ENCODE measurements at regions not wholly inside any gene's neighbourhood (a gene's known extent, or its start where the extent isn't known, plus 50 kb on each side); places are given as distances from the start of the nearest gene placed in this dataset.

DNA sequence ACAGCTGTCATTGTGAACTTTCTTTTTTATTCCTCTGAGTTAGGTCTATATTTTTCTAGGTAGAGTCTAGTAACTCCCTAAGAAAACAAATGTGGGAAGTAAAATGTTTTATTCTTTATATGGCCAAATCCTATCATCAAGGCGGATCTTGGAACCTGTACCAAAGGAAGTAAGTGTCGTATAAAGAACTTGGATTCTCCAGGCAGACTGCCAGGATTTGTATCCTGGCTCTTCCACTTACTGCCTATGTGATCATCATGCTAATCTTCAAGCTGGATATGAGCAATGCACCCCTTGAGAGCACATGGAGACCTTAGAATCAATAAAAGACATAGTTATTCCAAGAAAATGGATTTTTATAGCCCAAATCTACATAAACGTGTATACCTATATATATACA lies 286.5 kb downstream of the PCDH17 start:
- no peak for DNase-seq (ENCODE audit: low spot score)

DNA sequence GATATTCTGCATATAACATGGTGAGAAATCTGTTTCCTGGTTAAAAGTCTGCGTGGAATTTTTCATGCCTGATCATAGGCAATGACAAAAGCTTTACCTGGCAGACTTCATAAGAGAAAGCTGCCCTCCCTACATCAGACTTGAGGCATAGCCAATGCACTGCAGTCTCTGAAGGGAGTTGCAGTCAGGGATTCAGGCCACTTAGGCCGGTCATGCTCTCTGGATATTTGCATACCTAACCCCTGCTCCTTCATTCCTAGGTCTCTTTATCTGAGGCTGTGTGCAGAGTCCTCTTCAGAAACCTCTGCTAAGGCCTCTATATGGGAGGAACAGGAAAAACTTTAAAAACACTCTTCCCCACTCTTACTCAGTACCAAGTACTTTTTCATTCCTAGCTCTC lies 287.4 kb downstream of the PCDH17 start:
- DNase-seq (ENCODE audit: low spot score), result no peak

DNA sequence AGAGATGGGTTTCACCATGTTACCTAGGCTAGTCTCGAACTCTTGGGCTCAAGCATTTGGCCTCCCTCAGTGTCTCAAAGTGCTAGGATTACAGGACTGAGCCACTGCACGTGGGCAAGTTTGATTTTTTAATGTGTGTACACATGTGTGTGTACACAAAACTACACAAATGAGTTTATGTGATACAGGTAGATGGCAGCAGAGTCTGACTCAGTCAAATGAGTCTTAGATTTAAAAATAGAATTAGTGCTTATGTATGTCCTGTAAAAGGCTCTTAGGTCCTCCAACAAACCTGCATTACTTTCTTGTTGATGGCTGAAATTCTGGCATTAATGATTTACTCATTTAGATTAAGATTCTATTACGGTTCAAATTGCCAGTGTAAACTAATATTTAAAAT lies 293.7 kb downstream of the PCDH17 start:
- no peak for DNase-seq (ENCODE audit: low spot score)

DNA sequence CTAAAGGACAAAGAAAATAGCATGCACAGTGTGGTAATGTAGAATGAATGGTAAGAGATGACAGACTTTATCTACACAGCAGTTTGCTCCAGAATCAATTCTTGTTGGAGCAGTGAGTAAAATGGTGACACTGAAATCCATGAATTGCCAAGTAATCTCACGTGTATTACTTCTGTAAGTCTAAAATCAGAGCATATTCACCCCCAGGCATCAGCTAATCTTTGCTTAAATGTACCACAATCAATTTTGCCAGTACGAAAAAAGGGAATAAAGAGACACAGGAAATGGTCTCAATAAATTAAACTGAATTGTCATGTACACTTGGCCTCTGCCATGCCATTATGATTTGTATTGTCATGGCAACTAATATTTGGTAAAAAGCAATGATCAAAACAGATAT lies 294.2 kb downstream of the PCDH17 start:
- no peak for DNase-seq (ENCODE audit: low spot score)

DNA sequence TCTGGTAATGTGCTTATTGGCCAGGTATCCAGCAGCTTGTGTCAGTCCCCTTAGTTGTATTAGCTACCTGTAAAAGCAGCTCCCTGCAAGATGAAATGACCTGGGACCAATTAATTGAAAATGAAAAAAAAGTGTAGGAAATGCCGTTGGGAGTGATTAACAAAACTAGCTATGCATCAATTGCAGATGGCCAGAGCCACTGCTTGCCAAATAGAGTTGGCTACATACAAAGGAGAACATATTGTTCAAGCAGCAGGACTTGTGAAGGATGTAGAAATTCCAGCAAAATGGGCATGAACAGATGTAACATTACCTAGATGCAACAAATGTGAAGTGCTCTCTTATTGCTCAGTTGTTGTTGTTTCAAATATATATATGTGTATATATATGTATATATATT lies 300.5 kb downstream of the PCDH17 start:
- no peak for DNase-seq (ENCODE audit: low spot score)

DNA sequence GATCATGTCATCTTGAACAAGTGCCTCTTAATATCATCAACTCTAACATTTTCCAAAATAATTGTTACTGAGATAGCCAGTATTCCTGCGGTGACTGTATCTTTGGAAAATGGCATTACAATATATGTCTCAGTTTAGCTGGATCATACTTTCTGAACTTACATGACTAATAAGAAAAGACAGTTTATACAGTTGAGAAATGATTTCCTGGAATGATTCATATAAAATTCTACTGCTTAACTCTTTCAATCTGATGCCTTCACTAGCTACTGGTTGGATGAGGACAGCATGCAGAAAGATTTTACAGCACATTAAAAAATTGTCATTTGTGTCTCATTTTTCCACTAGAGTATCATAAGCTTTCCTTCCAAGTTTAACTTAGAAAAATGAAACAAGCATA lies 302.1 kb downstream of the PCDH17 start:
- DNase-seq (ENCODE audit: low spot score), result no peak

DNA sequence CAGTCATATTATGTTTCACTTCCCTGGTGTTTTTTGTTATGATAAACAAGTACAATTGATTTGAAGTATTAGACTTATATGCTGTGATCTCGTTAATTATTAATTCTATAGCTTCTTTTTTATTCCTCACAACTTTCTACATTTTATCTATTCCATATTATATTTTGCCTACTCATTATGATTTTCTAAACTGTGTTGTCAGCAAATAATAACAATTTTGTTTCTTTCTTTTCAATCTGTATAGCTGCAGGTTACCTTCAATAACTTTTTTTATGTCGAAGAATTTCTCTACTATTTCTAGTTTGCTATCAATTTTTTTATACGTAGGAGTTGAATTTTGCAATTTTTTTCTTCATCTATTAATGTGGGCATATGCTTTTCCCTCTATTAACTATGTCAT lies 304.4 kb downstream of the PCDH17 start:
- DNase-seq (ENCODE audit: low spot score), result no peak

DNA sequence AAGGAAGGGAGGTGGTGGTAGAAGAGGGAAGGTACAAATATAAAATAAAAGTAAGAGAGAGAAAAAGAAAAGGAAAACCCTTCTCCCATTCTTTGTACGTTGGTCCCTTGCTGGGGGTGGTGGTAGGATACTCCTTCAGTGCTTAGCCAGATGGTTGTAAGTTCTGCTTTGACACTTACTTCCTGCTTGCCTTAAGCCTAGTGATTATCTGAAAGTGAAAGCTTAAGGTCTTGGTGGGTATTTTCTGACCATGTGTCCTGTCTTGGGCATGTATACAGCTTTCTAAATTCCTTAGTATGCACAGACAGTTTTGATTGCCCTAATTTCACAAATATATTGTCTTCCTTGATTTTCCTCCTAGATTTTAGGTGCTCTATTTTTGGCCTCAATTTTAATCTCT lies 314.8 kb downstream of the PCDH17 start:
- no peak for DNase-seq (ENCODE audit: low spot score)

DNA sequence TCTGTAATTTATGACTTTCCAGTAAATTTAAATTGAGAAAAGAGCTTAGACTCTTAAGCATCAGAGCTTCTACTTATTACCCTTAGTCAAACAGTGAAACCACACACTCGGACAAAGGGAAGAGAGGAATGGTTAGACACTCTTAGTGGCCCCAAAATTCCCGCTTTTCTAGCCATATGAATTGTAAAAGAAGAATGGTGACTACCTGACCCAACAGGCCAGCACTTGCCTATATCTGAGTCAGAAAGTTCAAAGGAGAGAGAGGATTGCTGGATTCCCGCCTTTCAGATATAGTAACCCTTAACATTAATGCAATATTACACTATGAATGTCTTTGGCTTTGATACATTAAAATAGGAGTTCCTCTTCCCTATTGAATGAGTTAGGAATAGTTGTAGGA lies 317.3 kb downstream of the PCDH17 start:
- no peak for DNase-seq (ENCODE audit: low spot score)

DNA sequence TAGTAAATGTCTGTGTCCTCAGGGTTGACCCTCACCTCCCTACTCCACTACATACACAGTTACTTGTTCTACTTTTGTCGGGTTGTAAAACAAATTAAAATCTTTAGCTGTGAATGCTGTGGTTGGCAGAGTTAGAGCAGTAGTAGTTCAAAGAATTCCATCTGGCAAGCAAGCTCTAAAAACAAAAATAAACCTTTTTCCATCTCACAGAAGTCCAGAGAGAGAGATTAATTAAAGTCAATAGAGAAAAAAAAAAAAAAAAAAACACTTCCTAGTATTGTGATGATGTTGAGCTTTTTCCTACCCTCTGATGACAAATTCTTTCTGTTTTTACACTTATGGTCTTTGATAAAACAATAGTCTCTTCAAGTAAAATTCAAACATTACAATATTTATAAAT lies 338.4 kb downstream of the PCDH17 start:
- DNase-seq (ENCODE audit: low spot score), result no peak

DNA sequence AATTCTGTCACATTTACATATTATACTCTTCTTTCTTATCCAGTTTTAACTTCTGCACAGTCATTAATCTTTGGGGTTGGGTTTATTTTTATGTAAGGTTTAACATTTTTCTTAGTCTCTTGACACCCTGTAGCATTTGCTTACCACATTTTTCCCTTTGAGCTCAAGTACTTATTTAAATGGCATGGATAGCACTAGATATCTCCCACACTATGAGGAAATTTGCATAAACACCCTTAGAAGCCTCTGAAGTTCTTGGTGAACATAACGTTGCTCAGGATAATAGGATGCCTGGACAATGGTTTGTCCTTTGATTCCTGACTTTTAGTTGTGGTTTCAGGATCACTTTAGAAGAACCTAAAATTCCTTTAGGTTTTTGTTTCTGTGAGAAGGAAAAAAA lies 338.9 kb downstream of the PCDH17 start:
- no peak for DNase-seq (ENCODE audit: low spot score)

DNA sequence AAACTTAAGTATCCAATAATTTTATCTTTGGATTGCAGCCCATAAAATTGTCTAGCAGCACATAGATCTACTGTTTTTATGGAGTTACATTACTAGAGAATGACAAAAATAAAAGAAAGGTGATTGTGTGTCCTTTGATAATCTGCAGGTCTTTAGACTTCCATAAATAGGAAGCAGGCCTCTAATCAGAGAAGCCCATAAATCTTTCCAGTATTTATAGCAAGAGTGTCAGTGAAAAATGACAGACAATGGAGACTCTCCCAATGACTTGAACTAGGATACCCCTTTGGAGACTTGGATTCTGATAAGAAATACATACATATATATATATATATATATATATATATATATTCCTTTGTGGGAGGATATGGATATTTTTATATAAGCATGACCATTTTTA lies 351.2 kb downstream of the PCDH17 start:
- no peak for DNase-seq (ENCODE audit: low spot score)

DNA sequence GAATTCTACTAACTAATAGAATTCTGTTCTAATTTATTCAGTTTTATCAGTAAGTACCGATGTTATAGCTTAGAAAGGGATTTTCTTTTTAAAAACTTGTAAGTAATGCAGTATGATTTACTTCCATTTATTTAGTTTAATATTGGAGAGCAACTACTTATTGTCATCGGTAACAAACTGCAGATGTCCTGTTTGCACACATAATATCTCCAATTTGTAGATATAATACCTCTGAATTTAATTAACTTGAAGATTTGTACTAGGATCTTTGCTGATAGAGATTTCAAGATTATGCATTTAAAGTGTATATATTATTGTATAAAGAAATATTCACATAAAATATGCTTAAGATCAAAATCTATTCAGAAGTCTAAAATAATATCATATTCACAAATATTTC lies 356.7 kb downstream of the PCDH17 start:
- no peak for DNase-seq (ENCODE audit: low spot score)

DNA sequence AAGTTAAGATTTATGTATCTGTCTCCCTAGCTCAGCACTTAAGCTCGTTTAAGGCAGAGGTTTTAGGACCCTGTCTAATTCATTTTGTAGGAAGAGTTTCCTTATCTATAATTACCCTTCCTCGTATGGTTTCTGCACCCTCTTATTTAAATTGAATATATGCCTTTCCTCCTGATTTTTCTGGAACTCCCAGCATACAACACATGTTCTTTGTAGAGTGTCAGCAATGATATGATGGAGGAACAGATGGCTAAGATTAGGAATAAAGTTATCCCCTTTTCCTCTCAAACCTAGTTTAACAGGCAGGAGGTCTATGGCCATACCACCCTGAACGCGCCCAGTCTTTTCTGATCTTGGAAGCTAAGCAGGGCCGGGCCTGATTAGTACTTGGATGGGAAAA lies 359.5 kb downstream of the PCDH17 start:
- no peak for DNase-seq (ENCODE audit: low spot score)

DNA sequence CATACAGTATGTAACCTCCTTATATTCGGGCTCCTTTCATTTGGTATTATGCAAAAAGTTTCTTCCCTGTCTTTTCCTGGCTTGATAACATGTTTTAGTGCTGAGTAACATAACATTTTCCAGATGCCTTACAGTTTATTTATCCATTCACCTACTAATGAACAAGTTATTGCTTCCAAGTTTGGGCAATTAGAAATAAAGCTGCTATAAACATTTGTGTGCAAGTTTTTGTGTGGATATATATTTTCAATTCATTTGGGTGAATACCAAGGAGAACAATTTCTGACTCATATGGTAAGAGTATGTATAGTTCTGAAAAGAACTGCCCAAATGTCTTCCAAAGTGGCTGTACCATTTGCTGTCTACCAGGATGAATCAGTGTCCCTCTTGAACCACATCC lies 360.9 kb downstream of the PCDH17 start:
- DNase-seq (ENCODE audit: low spot score), result no peak

DNA sequence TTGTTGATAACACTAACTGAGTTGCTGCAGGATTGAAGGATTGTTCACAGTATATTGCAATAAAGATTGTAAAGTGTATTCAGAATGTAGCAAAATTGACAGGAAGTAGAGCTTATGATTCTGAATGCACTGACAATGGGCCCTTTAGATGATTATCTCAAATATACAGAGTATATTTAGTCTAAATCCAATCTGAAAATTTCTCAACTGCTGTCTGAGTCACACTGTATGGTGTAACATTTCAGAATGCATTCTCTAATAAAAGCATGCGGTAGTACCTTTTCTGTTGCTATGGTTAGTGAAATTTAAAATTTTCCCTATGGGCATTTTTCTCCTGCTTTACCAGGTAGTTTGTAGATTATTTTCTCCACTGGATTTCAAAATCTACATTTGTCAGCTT lies 365.2 kb downstream of the PCDH17 start:
- no peak for DNase-seq (ENCODE audit: low spot score)

DNA sequence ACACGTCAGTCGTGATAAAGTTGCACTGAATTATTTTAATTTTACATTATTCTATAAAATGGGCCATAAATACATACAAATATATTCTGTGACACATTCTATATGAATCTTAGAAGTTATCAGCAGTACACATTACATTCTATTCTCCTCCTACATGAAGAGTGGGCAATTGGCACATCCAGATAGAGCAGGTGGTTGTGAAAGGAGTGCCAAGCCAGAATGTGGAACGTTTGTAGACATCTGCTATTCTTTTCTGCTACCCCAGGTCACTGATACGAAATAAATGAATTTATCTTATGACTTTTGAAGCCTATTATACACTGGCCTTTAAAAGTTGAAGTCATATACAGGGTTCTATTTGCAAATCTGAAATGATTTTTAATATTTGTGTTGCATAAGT lies 373.2 kb downstream of the PCDH17 start:
- DNase-seq (ENCODE audit: low spot score), result no peak

DNA sequence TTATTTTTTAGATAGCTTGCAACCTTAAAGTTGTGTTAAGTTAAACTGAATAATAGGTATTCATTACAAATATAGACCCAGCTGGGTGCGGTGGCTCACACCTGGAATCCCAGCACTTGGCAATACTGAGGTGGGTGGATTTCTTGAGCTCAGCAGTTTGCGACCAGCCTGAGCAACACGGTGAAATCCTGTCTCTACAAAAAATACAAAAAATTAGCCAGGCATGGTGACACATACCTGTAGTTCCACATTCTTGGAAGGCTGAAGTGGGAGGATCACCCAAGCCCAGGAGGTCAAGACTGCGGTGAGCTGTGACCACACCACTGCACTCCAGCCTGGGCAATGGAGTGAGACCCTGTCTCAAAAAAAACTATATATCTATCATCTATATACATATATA lies 386.5 kb downstream of the PCDH17 start:
- no peak for DNase-seq (ENCODE audit: low spot score)

DNA sequence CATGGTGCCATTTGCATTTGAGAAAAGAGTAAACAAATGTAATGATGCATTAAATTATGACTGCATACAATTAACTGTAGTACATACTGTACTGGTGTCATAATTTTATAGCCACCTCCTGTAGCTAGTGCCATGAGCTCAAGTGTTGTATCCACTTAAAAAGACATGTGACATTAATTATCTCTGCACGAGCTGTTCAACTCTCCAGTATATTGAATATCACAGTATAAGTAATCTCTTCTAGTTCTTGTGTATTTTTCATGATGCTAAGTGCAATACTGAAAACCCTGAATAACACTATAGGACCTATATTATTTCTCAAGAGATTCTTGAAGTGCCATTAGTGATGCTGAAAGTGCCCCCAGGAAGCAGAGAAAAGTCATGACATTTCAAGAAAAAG lies 387.3 kb downstream of the PCDH17 start:
- no peak for DNase-seq (ENCODE audit: low spot score)

DNA sequence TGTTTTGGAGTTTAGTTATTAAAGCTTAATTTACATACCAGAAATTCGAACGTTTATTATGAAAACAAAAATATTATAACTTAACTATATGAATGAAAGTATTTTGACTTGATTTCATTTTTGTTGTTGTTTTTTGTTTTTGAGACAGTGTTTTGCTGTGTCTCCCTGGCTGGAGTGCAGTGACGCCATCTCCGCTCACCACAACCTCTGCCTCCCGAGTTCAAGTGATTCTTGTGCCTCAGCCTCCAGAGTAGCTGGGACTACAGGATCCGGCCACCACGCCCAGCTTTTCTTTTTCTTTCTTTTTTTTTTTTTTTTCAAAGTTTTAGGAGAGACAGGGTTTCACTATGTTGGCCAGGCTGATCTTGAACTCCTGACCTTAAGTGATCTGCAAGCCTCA lies 392.6 kb downstream of the PCDH17 start:
- no peak for DNase-seq (ENCODE audit: low spot score)

DNA sequence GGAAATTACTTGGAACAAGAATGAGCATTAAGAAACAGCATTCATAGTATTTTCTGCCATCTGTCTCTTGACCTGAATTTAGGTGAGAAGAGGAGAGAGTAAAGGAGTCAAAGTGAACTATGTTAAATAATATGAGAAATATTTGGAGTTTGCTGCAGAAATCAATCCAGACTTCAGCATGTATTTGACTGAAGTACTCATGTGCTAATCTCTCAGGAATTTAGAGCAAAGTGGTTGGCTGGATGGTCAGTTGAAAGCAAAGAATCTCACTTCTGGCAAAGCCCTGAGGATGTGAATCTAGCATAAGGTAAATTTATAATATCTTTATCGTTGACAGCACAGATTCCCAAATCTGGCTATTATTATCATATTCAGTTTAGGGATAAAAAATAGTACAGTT lies 394.3 kb downstream of the PCDH17 start:
- no peak for DNase-seq (ENCODE audit: low spot score)

DNA sequence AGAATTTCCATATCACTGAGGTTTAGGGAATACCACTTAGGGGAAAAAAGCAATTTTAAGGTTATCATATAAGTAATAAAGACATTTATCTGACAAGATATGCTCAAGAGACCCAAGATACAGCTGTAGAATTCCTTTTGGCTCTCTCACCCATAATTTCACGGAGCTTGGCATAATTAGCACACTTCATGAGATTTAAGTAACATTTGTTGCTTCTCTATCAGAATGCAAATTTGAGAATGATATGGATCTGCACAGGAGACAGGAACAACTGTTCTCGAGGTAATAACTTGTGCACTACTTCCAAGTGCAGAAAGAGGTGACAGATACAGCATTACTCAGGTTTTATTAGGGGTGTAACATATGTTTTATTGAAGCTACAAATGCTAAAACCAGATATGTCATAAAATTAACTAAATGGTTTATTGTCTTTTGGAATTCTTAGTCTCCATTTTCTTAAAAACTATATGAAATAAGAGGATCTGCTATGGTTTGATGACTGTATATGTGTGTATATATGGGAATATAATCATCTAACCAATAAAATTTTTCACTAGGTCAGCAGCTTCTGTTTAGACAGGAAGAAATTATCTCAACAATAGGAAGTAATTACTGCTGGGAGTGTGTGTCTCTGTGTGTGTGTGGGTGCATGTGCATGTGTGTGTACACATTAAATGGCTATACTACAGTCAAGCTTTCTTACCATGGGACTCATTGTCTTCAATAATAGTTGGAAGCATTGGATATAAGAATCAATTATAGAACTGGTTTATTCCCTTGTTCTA lies 401.3 kb downstream of the PCDH17 start:
- no peak for DNase-seq (ENCODE audit: low spot score)

DNA sequence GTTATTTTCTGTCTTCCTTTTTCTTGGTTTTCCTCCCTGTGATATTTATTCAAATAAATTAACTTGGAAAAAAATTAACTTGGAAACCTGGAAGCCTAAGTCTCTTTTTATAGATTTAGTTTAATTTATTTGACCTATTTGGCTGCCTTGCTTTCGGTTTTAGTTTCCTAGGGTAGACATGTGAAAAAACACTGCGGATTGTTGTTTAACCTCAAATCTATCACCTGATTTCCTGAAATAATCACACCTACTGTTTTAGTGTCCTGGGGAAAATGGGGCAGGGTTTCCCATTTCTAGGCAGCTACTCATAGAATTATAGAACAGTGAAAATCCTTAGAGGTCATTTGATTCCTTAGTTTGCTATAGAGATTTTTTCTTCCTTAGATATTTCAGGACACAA lies 412.4 kb downstream of the PCDH17 start:
- DNase-seq (ENCODE audit: low spot score), result no peak

DNA sequence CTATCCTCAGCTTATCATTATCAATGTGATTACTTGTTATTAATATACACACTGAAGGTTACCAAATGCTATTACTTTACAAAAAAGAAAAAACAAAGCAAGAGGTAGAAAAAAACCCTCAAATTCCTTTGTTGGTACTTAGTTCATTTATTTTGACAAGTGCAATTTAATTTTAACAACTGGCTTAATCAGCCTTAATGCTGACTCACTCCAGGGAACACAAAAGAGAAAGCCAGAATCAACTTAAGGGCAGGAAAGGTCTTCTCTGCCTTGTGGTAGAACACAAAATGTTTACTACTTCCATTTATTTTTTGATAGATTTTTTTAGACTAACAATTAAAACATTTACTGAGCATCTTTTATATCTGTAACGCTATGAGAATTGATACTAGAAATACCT lies 417.1 kb downstream of the PCDH17 start:
- no peak for DNase-seq (ENCODE audit: low spot score)

Data from A172 (cell line).